ENCODE measurements at regions not wholly inside any gene's neighbourhood (a gene's known extent, or its start where the extent isn't known, plus 50 kb on each side); places are given as distances from the start of the nearest gene placed in this dataset.
"Not testable (repeated sequence)": the region's sequence is repeated elsewhere in the genome, so short reads cannot be mapped to it uniquely, and the experiment has no call there.

GRCh38 chr9:86645303-86645702, 291.1 kb upstream of the TUT7 start:
- DNase-seq: no peak

GRCh38 chr9:86644675-86645034, 290.4 kb upstream of the TUT7 start:
- no peak for DNase-seq

GRCh38 chr9:86643946-86644674, 289.9 kb upstream of the TUT7 start:
- DNase-seq: no peak

GRCh38 chr9:86642721-86643120, 288.5 kb upstream of the TUT7 start:
- no peak for DNase-seq

GRCh38 chr9:86641970-86642369, 287.8 kb upstream of the TUT7 start:
- DNase-seq: no peak

GRCh38 chr9:86639899-86640379, 285.7 kb upstream of the TUT7 start:
- DNase-seq: peak; percentile 16

- no peak for DNase-seq
These were observed 285.1 kb upstream of the TUT7 start for GRCh38 chr9:86639287-86639686.

- no peak for DNase-seq
These were observed 283.9 kb upstream of the TUT7 start for GRCh38 chr9:86638109-86638508.

- DNase-seq: no peak
These were observed 283.3 kb upstream of the TUT7 start for GRCh38 chr9:86637515-86637914.

- no peak for DNase-seq
These were observed 282.3 kb upstream of the TUT7 start for GRCh38 chr9:86636519-86636918.

- no peak for DNase-seq
These were observed 281.8 kb upstream of the TUT7 start for GRCh38 chr9:86636038-86636437.

- DNase-seq: no peak
These were observed 280.3 kb upstream of the TUT7 start for GRCh38 chr9:86634501-86634900.

- no peak for DNase-seq
These were observed 279.7 kb upstream of the TUT7 start for GRCh38 chr9:86633945-86634344.

GRCh38 chr9:86632537-86632936, 278.3 kb upstream of the TUT7 start:
- DNase-seq: no peak

GRCh38 chr9:86629530-86629929, 275.3 kb upstream of the TUT7 start:
- no peak for DNase-seq

- no peak for DNase-seq
These were observed 272.6 kb upstream of the TUT7 start for GRCh38 chr9:86626802-86627201.

GRCh38 chr9:86624630-86625029, 270.4 kb upstream of the TUT7 start:
- no peak for DNase-seq

- DNase-seq: no peak
These were observed 260.9 kb upstream of the TUT7 start for GRCh38 chr9:86614871-86615849.

GRCh38 chr9:86613943-86614342, 259.7 kb upstream of the TUT7 start:
- no peak for DNase-seq

- not testable (repeated sequence) for DNase-seq
These were observed 257.3 kb upstream of the TUT7 start for GRCh38 chr9:86611534-86611933.

- no peak for DNase-seq
These were observed 251.1 kb upstream of the TUT7 start for GRCh38 chr9:86605303-86605702.

- DNase-seq: no peak
These were observed 250.5 kb upstream of the TUT7 start for GRCh38 chr9:86604741-86605140.

- DNase-seq: no peak
These were observed 248.5 kb upstream of the TUT7 start for GRCh38 chr9:86602715-86603114.

- DNase-seq: no peak
These were observed 247.5 kb upstream of the TUT7 start for GRCh38 chr9:86601697-86602096.
